ENCODE measurements at regions not wholly inside any gene's neighbourhood (a gene's known extent, or its start where the extent isn't known, plus 50 kb on each side); places are given as distances from the start of the nearest gene placed in this dataset.

GRCh38 chr2:56713978-56714377 lies 530.2 kb downstream of the CCDC85A start:
- no peak for DNase-seq

GRCh38 chr2:56714400-56714799 lies 530.6 kb downstream of the CCDC85A start:
- DNase-seq: no peak

GRCh38 chr2:56715683-56716082 lies 531.9 kb downstream of the CCDC85A start:
- no peak for DNase-seq

- DNase-seq: no peak
Observed at GRCh38 chr2:56718413-56718812, 534.6 kb downstream of the CCDC85A start.

- no peak for DNase-seq
Observed at GRCh38 chr2:56729212-56729611, 545.4 kb downstream of the CCDC85A start.

GRCh38 chr2:56732946-56733345 lies 549.2 kb downstream of the CCDC85A start:
- DNase-seq: no peak

- DNase-seq: no peak
Observed at GRCh38 chr2:56739413-56739812, 555.6 kb downstream of the CCDC85A start.

GRCh38 chr2:56741601-56742102 lies 557.9 kb downstream of the CCDC85A start:
- no peak for DNase-seq

- no peak for DNase-seq
Observed at GRCh38 chr2:56743807-56744206, 560.0 kb downstream of the CCDC85A start.

- no peak for DNase-seq
Observed at GRCh38 chr2:56749152-56749752, 565.5 kb downstream of the CCDC85A start.

- no peak for DNase-seq
Observed at GRCh38 chr2:56753182-56753581, 569.4 kb downstream of the CCDC85A start.

GRCh38 chr2:56754066-56754615 lies 570.4 kb downstream of the CCDC85A start:
- DNase-seq: no peak

GRCh38 chr2:56754627-56755026 lies 570.8 kb downstream of the CCDC85A start:
- DNase-seq: no peak

- DNase-seq: no peak
Observed at GRCh38 chr2:56757884-56758545, 574.2 kb downstream of the CCDC85A start.

GRCh38 chr2:56763683-56764082 lies 579.9 kb downstream of the CCDC85A start:
- DNase-seq: no peak

- no peak for DNase-seq
Observed at GRCh38 chr2:56768973-56769372, 585.2 kb downstream of the CCDC85A start.

- no peak for DNase-seq
Observed at GRCh38 chr2:56770490-56770889, 586.7 kb downstream of the CCDC85A start.

GRCh38 chr2:56784046-56784445 lies 600.3 kb downstream of the CCDC85A start:
- no peak for DNase-seq

- no peak for DNase-seq
Observed at GRCh38 chr2:56801214-56801613, 617.4 kb downstream of the CCDC85A start.

- DNase-seq: no peak
Observed at GRCh38 chr2:56801770-56802169, 618.0 kb downstream of the CCDC85A start.

GRCh38 chr2:56803596-56803995 lies 619.8 kb downstream of the CCDC85A start:
- no peak for DNase-seq

GRCh38 chr2:56806924-56807323 lies 623.1 kb downstream of the CCDC85A start:
- no peak for DNase-seq

GRCh38 chr2:56807861-56808260 lies 624.1 kb downstream of the CCDC85A start:
- DNase-seq: no peak

- no peak for DNase-seq
Observed at GRCh38 chr2:56811401-56811800, 627.6 kb downstream of the CCDC85A start.
